Activated CD8-positive, alpha-beta T cell treated with anti-CD3 and anti-CD28 coated beads for 36 hours (primary cell): ENCODE measurements at regions not wholly inside any gene's neighbourhood (a gene's known extent, or its start where the extent isn't known, plus 50 kb on each side); places are given as distances from the start of the nearest gene placed in this dataset.

Experiments
- ATAC-seq: fragments of 200-7000 bp; cut with Tn5 transposase; one replicate; pipeline ENCODE4 v1.10.0; 2021; ENCODE audit warnings: mild to moderate bottlenecking, moderate library complexity
- CTCF ChIA-PET: fragments of 350-600 bp; sonication (Branson Sonifier 250); formaldehyde crosslinking; loops from one replicate; lab custom pipeline; 2021; ENCODE audit warnings: antibody characterized with exemption; lab: Charles Lee
- POLR2A ChIA-PET: fragments of 350-600 bp; sonication (Branson Sonifier 250); formaldehyde crosslinking; loops from one replicate; lab custom pipeline; 2021; ENCODE audit warnings: antibody characterized with exemption; lab: Charles Lee
- DNase-seq: peaks from one replicate; pipeline ENCODE4 v3.0.0-alpha.2; 2020
- H3K27ac Mint-ChIP-seq: one replicate; pipeline ENCODE4 v1.8.0; 2021; ENCODE audit warnings: mild to moderate bottlenecking, mixed read lengths
- H3K27me3 Mint-ChIP-seq: one replicate; pipeline ENCODE4 v1.8.0; 2021; ENCODE audit warnings: mixed read lengths
- H3K36me3 Mint-ChIP-seq: one replicate; pipeline ENCODE4 v1.8.0; 2021; ENCODE audit warnings: low read depth, mixed read lengths
- H3K4me1 Mint-ChIP-seq: one replicate; pipeline ENCODE4 v1.8.0; 2021; ENCODE audit warnings: low read depth, mixed read lengths
- H3K4me3 Mint-ChIP-seq: one replicate; pipeline ENCODE4 v1.8.0; 2021; ENCODE audit warnings: mild to moderate bottlenecking, moderate library complexity, mixed read lengths
- H3K9me3 Mint-ChIP-seq: one replicate; pipeline ENCODE4 v1.8.0; 2021; ENCODE audit warnings: mixed read lengths
- intact Hi-C: fragments of 100-400 bp; cut with micrococcal nuclease; formaldehyde crosslinking; loops from one replicate; pipeline ENCODE4 v1.10.0; 2022
- TF ChIP-seq, protein P1 (sequence below): fragments of 200-600 bp; IDR thresholded peaks from one replicate; pipeline ENCODE4 v1.8.0; 2022; ENCODE audit warnings: antibody characterized with exemption, mild to moderate bottlenecking

DNA sequence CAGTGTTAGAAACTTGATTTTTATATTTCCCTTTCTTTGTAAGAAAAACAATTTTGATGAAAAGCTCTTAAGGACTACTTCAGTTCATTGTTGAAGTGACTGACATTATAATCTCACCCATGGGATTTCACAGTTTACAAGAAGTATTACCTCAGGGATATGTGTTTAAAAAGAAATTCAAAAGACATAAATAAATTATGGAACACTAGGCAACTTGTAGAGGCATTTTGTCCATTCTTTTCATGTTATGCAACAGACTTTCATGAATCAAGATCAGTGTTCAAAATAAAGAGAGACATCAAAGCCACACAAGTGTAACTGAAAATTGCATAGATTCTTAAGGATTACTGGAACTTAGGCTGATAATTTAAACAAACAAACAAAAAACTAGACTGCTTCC lies 196.8 kb upstream of the AGTR1 start:
- Mint-ChIP-seq H3K36me3 (no peaks in the 10 kb centered on the region), H3K4me1 (no peaks in the 10 kb centered on the region), H3K9me3 (peaks cover 1% of the 10 kb centered on the region), H3K27me3 (no peaks in the 10 kb centered on the region), H3K4me3 (no peak overlapping the region), H3K27ac (no peak overlapping the region)
- ATAC-seq, result no peak
- intact Hi-C loops, result no loop called here
- POLR2A ChIA-PET, result no interaction called here
- TF ChIP-seq, protein P1, sequence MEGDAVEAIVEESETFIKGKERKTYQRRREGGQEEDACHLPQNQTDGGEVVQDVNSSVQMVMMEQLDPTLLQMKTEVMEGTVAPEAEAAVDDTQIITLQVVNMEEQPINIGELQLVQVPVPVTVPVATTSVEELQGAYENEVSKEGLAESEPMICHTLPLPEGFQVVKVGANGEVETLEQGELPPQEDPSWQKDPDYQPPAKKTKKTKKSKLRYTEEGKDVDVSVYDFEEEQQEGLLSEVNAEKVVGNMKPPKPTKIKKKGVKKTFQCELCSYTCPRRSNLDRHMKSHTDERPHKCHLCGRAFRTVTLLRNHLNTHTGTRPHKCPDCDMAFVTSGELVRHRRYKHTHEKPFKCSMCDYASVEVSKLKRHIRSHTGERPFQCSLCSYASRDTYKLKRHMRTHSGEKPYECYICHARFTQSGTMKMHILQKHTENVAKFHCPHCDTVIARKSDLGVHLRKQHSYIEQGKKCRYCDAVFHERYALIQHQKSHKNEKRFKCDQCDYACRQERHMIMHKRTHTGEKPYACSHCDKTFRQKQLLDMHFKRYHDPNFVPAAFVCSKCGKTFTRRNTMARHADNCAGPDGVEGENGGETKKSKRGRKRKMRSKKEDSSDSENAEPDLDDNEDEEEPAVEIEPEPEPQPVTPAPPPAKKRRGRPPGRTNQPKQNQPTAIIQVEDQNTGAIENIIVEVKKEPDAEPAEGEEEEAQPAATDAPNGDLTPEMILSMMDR, result no peak
- CTCF ChIA-PET, result no interaction called here
- no peak for DNase-seq

DNA sequence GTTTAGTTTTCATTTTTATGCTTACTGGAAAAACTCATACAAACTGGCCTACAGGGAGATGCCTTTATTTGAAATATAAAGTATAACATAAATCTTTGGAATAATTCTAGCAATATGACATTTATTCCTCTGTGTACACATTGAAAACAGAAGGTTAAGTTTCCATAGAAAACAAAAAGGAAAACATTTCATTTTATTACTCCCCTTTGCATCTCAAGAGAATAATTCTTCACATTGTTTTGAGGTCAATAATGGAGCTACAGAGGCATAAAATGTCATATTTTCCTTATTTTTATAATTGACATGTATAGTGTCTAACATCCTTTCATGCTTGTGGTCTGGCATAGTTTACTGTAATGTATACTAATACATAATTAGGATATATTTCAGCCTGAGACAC lies 187.6 kb upstream of the AGTR1 start:
- H3K36me3 Mint-ChIP-seq, result no peaks in the 10 kb centered on the region
- H3K27ac Mint-ChIP-seq, result no peak overlapping the region
- no peaks in the 10 kb centered on the region for H3K9me3 Mint-ChIP-seq
- ChIA-PET CTCF (no interaction called here), POLR2A (no interaction called here)
- no peak for DNase-seq
- no peak overlapping the region for H3K4me3 Mint-ChIP-seq
- TF ChIP-seq, protein P1, result no peak
- no peaks in the 10 kb centered on the region for H3K27me3 Mint-ChIP-seq
- ATAC-seq, result no peak
- intact Hi-C loops, result no loop called here
- no peaks in the 10 kb centered on the region for H3K4me1 Mint-ChIP-seq

DNA sequence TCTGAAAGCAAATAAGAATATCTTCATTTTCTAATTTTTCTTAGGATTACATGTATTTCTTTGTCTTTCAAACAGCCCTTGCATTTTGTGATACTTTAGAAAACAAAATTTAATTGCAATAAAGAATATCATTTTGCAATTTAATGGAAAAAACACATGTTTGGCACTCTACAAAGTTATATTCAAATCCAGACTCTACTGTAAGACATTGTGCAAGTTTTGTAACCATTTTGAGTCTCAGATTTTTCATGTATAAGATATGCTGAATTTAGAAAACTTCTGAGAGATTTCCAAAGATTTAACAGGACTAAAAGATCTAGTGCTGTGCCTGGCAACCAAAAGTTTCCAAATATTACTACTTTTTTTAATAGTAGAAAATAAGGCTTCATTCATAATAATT lies 187.1 kb upstream of the AGTR1 start:
- H3K4me3 Mint-ChIP-seq, result no peak overlapping the region
- H3K4me1 Mint-ChIP-seq, result no peaks in the 10 kb centered on the region
- H3K27ac Mint-ChIP-seq, result no peak overlapping the region
- intact Hi-C loops, result no loop called here
- no peaks in the 10 kb centered on the region for H3K9me3 Mint-ChIP-seq
- DNase-seq (no peak), ATAC-seq (no peak)
- no peaks in the 10 kb centered on the region for H3K36me3 Mint-ChIP-seq
- POLR2A ChIA-PET, result no interaction called here
- CTCF ChIA-PET, result no interaction called here
- H3K27me3 Mint-ChIP-seq, result no peaks in the 10 kb centered on the region
- TF ChIP-seq, protein P1, result no peak

DNA sequence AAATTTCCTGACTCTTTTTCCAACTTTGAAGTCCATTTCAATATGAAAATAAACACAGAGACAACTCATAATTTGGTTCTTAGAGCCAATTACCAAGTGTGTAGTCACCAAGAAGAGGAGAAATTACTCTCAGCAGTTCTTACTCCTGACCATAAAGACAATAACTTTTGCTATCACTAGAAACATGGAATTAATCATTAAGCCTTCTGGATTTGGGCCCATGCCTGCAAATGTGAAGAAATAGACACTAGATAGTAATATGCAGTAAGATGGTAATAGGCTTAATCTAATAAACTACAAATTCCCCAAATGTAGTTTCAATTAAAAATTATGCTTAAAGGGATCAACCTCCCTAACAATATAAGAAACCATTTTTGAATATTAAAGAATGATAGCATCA lies 185.1 kb upstream of the AGTR1 start:
- intact Hi-C loops, result no loop called here
- H3K4me3 Mint-ChIP-seq, result no peak overlapping the region
- POLR2A ChIA-PET, result no interaction called here

DNA sequence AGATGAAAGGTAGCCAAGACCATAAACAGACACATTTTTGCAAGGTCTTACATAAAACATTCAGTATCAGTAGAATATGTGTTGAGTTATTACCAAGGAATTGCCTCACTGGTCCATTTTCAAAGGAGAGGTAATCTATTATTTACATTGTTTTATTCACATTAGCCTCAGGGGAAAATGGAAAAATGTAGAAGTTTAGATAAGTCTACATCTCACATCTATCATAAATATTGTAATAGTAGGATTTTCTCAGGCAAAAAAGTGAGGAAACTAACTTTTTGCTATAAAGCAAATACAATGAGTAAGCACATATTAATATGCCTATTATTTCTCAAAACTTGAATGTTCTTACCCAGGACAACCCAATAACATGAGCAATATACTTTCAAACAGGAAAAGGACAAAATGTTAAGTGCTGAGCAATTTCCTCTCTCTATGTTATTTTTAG lies 184.6 kb upstream of the AGTR1 start:
- Mint-ChIP-seq H3K9me3 (no peaks in the 10 kb centered on the region), H3K27ac (no peak overlapping the region), H3K4me1 (no peaks in the 10 kb centered on the region), H3K27me3 (no peaks in the 10 kb centered on the region), H3K36me3 (no peaks in the 10 kb centered on the region), H3K4me3 (no peak overlapping the region)
- POLR2A ChIA-PET, result no interaction called here
- no peak for DNase-seq
- CTCF ChIA-PET, result no interaction called here
- intact Hi-C loops, result no loop called here
- ATAC-seq, result no peak
- TF ChIP-seq, protein P1, result no peak

More for the DNA sequence above, 185.1 kb upstream of the AGTR1 start:
- no peaks in the 10 kb centered on the region for H3K4me1 Mint-ChIP-seq
- TF ChIP-seq, protein P1, result no peak
- DNase-seq (no peak), ATAC-seq (no peak)
- H3K27me3 Mint-ChIP-seq, result no peaks in the 10 kb centered on the region
- H3K27ac Mint-ChIP-seq, result no peak overlapping the region
- CTCF ChIA-PET, result no interaction called here
- H3K36me3 Mint-ChIP-seq, result no peaks in the 10 kb centered on the region
- no peaks in the 10 kb centered on the region for H3K9me3 Mint-ChIP-seq
